LHCN-M2 (cell line): ENCODE measurements at regions not wholly inside any gene's neighbourhood (a gene's known extent, or its start where the extent isn't known, plus 50 kb on each side); places are given as distances from the start of the nearest gene placed in this dataset.

Experiments
- DNase-seq: peaks from one replicate; pipeline ENCODE4 v3.0.0-alpha.2; 2012; ENCODE audit warnings: low read depth

DNA sequence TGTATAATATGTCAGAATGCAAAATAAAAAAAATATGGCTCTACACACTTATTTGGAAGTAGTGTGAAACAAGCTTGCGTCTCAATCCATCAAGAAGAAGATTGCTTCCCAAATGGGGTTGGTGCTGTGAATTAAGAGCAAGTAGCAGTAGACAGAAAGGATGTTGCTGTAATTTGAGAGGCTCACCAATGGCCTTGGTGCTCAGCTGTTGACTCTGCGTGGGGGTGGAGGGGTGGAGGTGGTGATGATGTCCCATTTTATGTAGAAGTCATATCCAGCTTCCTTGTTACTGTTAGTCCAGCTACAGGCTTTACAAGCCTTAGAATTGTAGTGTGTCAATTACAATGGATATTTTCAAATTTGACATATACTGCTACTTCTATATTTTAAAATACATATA, 223.4 kb upstream of the RND3 start:
- DNase-seq: peak; percentile 58

DNA sequence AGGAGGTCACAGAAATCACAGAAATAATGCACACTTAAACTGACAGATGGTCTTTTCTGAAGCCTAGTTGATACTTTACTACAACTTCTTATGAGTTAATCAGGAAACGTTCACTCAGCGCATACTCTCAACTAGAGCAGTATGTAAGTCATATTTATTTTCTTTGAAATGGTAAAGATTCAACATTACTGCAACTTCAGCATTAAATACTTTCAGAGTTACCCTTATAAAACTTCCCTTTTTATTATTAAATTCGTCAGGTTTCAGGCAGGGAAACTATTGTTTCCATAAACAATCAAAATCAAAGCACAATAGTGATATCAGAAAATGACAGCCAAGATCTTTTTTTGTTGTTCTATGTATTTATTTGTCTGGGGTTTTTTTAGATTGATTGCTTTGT, 222.6 kb upstream of the RND3 start:
- no peak for DNase-seq

GRCh38 chr2:150706561-150706960, 219.1 kb upstream of the RND3 start:
- DNase-seq: no peak

DNA sequence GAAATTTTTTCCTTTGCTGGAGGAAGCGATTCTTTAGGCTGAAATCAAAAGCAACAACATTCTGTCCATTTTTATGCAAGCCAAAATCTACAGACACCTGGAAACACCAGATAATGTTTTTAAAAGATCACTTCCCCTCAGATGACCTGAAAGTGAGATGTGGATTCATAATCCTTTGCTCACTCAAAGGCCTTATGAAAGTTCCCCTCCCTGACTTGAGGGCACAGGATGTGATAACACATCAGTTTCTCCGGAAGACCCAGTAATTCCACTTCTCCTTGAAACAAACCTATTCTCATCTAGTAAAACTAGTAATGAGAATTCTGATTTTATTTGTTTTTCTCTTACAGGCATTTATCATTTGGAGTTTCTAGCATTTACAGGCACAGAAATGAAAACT, 218.3 kb upstream of the RND3 start:
- no peak for DNase-seq

DNA sequence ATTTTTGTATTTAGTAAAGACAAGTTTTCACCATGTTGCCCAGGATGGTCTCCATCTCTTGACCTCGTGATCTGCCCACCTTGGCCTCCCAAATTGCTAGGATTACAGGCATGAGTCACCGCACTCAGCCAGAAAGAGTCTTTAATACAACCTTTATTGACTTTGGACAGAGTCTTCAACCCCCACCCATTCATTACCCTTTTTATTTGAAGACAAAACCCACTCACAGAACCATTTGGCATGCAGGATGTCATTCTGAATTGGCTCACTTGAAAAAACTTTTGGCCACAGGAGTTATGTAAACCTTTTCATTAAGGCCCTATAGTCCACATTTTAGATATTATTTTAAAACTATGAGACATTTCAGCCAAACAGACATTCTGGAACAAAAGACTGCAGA, 217.9 kb upstream of the RND3 start:
- no peak for DNase-seq

GRCh38 chr2:150702791-150703190, 215.3 kb upstream of the RND3 start:
- DNase-seq: no peak

DNA sequence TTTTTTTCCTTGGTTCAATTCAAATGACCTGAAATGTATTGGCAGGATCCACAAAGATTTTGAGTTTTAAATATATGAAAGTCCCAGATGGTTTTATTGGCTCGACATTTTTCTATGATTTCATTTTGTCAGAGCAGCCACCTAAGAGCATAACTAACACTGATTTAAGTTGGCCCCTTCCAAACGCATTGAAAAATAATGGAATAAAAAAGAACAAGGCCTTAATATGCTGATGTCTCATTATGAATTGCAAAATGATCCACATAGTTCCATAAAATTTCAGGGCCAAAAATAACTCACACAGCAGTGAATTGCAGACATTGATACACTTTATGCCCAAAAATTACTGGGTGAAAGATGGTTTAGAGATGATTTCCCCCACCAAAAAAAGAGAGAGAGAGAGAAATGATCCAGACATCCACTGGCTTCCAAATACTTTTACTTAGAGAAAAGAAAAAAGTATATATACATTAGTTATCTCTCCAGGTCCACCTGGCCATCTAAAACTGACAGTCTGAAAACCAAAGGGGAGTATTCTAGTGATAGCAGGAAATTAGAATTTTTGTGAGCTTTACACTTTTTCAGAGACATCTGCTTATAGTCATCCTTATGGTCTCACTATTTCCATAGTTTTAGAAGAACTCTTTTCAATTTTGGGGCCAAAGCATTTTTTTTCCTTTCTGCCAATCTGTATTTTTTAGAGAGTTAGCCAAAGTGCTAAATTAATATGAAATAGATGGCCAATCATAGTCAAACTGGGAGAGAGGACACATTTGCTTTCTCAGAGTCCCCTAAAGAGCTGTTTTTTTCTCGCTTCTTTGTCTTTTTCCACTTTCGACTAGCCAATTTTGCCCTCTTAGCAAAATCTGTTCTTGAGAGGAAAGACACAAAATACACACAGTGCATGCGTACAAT, 213.5 kb upstream of the RND3 start:
- DNase-seq: no peak

- DNase-seq: no peak
These were observed 211.8 kb upstream of the RND3 start for GRCh38 chr2:150699218-150699617.

- peak; percentile 51 for DNase-seq
These were observed 210.7 kb upstream of the RND3 start for GRCh38 chr2:150698016-150698661.

DNA sequence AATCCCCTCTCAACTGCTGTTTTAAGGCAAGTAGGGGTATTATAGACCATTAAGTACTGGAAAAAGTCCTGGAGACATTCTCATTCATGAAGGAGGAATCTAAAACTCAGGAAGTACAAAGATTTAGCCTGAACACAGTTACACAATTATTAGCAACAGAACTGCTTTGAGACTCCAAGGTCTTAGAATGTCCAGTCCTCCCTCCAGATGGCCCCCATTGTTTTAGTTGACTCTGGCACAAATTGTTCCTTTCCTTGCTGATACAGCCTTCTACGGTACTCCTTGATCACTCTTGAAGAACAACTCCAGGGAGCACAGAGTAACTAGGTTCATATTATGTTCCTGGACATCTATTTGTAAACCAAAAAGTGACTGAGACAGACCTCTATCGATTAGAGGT, 210.1 kb upstream of the RND3 start:
- DNase-seq: no peak

DNA sequence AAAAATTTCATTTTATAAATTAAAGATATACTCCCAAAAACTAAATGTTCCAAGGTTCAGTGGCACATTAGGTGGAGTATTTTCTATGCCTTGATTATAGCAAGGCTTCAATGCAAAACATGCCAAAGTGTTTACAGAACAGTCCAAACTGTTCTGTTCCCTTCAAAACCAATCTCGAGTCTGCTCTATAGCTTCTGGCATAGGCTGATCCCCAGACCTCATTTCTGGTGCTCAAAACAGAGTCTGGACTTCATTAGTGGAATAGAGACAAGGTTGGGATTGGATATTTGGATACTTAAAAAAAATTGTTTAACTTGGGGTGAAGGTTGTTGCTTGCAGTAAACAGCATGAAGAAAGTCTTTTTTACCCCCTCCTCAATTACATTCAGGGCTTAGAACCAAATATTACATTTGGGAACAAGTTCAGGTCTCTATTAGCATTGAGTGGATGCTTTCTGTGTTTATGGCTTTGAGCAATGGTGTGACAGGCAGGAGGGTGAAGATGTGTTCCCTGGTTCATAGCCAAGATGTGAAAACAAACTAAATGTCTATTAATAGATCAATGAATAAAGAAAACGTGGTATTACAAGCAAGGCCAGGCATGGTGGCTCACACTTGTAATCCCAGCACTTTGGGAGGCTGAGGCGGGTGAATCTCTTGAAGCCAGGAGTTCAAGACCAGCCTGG, 208.1 kb upstream of the RND3 start:
- no peak for DNase-seq

- no peak for DNase-seq
These were observed 206.1 kb upstream of the RND3 start for GRCh38 chr2:150693556-150693955.

- DNase-seq: peak; percentile 73
These were observed 203.4 kb upstream of the RND3 start for GRCh38 chr2:150690870-150691269.

GRCh38 chr2:150690261-150690660, 202.8 kb upstream of the RND3 start:
- DNase-seq: no peak

- DNase-seq: no peak
These were observed 202.1 kb upstream of the RND3 start for GRCh38 chr2:150689590-150689989.

- DNase-seq: no peak
These were observed 200.5 kb upstream of the RND3 start for GRCh38 chr2:150688016-150688415.

DNA sequence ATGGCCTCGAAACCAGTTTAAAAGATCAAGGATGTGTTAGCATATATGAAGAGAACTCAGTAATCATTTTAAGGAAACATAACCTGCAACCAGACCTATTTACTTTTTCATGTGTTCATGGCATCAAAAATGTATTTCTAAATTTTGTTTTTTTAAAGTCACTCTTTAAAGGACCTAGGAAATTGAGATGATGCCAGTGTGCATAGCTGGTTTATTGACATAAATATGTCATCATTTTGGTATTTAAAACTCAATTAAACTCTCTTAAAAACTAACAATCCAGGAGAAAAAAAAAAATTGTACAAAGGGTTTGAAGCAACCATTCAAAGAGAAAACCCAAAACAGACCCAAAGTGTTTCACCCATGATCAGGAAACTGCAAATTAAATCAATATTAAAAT, 198.9 kb upstream of the RND3 start:
- DNase-seq: peak; percentile 41

DNA sequence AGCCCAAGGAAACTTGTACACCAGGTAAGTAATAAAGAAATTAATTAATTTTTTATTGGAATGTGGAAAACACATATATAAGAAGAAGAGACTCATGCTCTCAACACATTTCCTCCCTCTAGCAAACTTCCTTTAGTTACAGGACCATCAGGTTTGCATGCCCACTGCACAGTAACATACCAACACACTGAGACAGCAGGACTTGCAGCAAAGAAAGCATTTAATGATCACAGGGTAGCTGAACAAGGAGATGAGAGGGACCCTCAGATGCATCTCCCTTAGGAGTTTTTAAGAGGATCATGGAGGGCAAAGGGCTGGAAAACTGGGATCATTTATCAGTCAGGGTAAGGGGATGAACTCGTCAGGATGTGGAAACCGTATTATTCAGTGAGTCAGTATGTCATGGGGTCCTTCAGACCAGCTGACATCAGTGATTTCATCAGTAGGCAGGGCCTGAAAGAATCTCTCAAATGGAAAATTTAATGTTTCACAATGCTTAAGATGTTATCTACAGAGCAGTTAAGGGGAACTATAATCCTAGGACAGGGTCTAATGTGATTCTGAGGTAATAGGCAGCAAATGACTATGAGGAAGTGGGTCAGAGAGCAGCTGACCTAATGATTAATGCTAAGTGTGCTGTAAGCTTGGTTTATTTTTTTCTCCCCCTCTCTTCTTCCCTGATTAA, 193.8 kb upstream of the RND3 start:
- peak; percentile 96 for DNase-seq

- no peak for DNase-seq
These were observed 192.1 kb upstream of the RND3 start for GRCh38 chr2:150679456-150680120.

GRCh38 chr2:150677551-150677950, 190.1 kb upstream of the RND3 start:
- DNase-seq: no peak

DNA sequence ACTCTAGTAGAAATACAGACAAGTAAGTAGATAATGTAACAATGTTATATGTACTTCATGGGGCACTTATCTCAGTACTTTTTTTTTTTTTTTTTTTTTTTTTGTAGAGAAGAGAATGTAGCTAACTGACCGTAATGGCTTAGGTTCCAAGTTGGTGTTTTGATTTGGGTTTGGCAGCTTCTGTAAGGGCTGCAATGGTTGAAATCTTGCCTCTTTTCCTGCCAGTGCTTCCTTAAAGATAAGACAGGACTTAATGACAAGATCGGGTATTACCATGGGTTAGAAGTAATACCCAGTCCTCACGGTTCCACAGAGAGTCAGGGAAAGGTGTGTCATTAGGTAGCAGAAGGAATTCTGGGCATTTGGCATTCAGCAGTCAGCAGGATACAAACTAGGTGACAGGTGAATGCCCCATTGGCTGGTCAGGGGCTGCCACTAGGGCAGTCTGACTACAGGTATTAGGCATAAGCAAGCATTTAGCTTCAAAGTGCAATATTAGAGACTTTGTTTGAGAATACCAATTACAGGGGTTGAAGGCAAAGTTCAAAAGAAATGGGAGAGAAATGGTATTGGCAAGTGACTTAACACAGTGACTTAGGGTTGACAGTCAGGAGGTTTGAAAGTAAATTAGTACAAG, 189.4 kb upstream of the RND3 start:
- DNase-seq: no peak
